ENCODE measurements at regions not wholly inside any gene's neighbourhood (a gene's known extent, or its start where the extent isn't known, plus 50 kb on each side); places are given as distances from the start of the nearest gene placed in this dataset.

DNA sequence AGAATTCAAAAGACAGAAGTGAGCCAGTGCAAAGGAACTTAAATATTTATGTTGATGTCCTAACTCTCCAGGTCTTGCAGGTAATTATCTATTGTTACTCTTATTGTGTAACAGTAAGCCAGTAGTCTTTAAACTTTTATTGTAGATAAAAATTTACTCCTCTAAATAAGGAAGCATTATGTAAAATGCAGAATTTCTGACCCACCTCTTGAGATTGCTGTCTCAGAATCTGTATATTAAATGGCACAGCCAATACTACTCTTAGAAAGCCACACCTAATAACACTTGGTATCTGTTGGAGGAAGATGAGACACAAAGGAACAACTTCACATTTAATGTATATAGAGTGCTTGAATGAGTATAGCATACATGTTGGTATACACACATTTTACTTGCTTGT is 613.5 kb upstream of the ZNF804A start:
- TF ChIP-seq POLR2A (IDR thresholded peaks at IDR 0.05; ENCODE audit: low read depth) = no peak
- TF ChIP-seq EP300 (IDR thresholded peaks at IDR 0.05) = no peak
- no peak for TF ChIP-seq CTCF (IDR thresholded peaks at IDR 0.05)
- TF ChIP-seq POLR2AphosphoS5 (IDR thresholded peaks at IDR 0.05) = no peak
- H3K27me3 ChIP-seq = no peaks in the 10 kb centered on the region
- no peak for DNase-seq (ENCODE audit: extremely low spot score)

DNA sequence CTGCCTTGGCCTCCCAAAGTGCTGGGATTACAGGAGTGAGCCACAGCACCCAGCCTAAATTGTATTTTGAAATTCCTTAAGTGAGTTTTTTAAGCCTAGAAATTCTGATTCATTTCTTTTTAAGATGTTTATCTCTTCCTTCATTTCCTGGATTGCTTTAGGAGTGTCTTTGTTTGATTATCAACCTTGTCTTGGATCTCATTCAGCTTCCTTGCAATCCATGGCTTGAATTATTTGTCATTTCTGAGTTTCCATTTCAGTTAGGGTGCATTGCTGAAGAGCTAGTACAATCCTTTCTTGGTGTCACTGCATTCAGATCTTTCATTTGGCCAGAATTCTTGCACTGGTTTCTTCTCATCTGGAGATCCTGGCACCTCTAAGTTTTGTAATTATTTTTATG is 606.4 kb upstream of the ZNF804A start:
- intact Hi-C loops (cut with DNase I) = no loop called here
- Histone ChIP-seq H3K4me3 (no peak overlapping the region), H3K4me1 (peaks cover 0 to 1% (median 0%) of the 10 kb centered on the region in 4 donors), H3K36me3 (no peaks in the 10 kb centered on the region), H3K27ac (replicated peaks in 1 of 4) (no peak overlapping the region), H3K27me3 (no peaks in the 10 kb centered on the region), H3K9me3 (peaks cover 0 to 7% (median 2%) of the 10 kb centered on the region in 4 donors)
- no peak for TF ChIP-seq POLR2AphosphoS5 (IDR thresholded peaks at IDR 0.05)
- TF ChIP-seq POLR2A (IDR thresholded peaks at IDR 0.05; ENCODE audit: low read depth) = no peak
- no peak for TF ChIP-seq CTCF (IDR thresholded peaks at IDR 0.05)
- TF ChIP-seq EP300 (IDR thresholded peaks at IDR 0.05) = no peak
- DNase-seq (ENCODE audit: extremely low spot score) = no peak

More for the DNA sequence above, 613.5 kb upstream of the ZNF804A start:
- H3K27ac ChIP-seq (replicated peaks in 1 of 4) = no peak overlapping the region
- H3K4me1 ChIP-seq = no peaks in the 10 kb centered on the region
- intact Hi-C loops (cut with DNase I) = no loop called here
- no peak overlapping the region for H3K4me3 ChIP-seq
- peaks cover 0 to 13% (median 2%) of the 10 kb centered on the region in 4 donors for H3K9me3 ChIP-seq
- H3K36me3 ChIP-seq = no peaks in the 10 kb centered on the region

- H3K27me3 ChIP-seq = no peaks in the 10 kb centered on the region
- intact Hi-C loops (cut with DNase I) = no loop called here
- H3K27ac ChIP-seq (replicated peaks in 1 of 4) = no peak overlapping the region
- no peak for DNase-seq (ENCODE audit: extremely low spot score)
- TF ChIP-seq POLR2A (IDR thresholded peaks at IDR 0.05; ENCODE audit: low read depth) = no peak
- no peak for TF ChIP-seq CTCF (IDR thresholded peaks at IDR 0.05)
- TF ChIP-seq POLR2AphosphoS5 (IDR thresholded peaks at IDR 0.05) = no peak
- no peak for TF ChIP-seq EP300 (IDR thresholded peaks at IDR 0.05)
- H3K4me1 ChIP-seq = peaks cover 0 to 4% (median 2%) of the 10 kb centered on the region in 4 donors
- no peak overlapping the region for H3K4me3 ChIP-seq
- 100% methylated on average over 1 of the region's 1 CpG for WGBS
- H3K36me3 ChIP-seq = no peaks in the 10 kb centered on the region
- peaks cover 0 to 3% (median 0%) of the 10 kb centered on the region in 4 donors for H3K9me3 ChIP-seq
These were observed 605.3 kb upstream of the ZNF804A start for GRCh38 chr2:183993052-183993451.

- Histone ChIP-seq H3K9me3 (no peaks in the 10 kb centered on the region), H3K36me3 (no peaks in the 10 kb centered on the region), H3K4me3 (no peak overlapping the region), H3K27ac (replicated peaks in 1 of 4) (no peak overlapping the region), H3K27me3 (no peaks in the 10 kb centered on the region), H3K4me1 (peaks cover 0 to 4% (median 2%) of the 10 kb centered on the region in 4 donors)
- intact Hi-C loops (cut with DNase I) = no loop called here
- TF ChIP-seq EP300 (IDR thresholded peaks at IDR 0.05) (no peak), POLR2A (IDR thresholded peaks at IDR 0.05; ENCODE audit: low read depth) (no peak), CTCF (IDR thresholded peaks at IDR 0.05) (no peak), POLR2AphosphoS5 (IDR thresholded peaks at IDR 0.05) (no peak)
- no peak for DNase-seq (ENCODE audit: extremely low spot score)
- 93% methylated on average over 2 of the region's 2 CpGs for WGBS
These were observed 602.7 kb upstream of the ZNF804A start for GRCh38 chr2:183995632-183996031.

Data from esophagus muscularis mucosa (tissue), 4 donors.